Hepatocyte (in vitro differentiated cells): ENCODE measurements at regions not wholly inside any gene's neighbourhood (a gene's known extent, or its start where the extent isn't known, plus 50 kb on each side); places are given as distances from the start of the nearest gene placed in this dataset.

Experiments
- DNase-seq: peaks from one replicate; pipeline ENCODE4 v3.0.0-alpha.2; 2016; ENCODE audit warnings: low spot score
- H2AFZ ChIP-seq: fragments of 200-600 bp; sonication (generic); 2 replicates; pipeline ENCODE4 v1.6.0; 2016; ENCODE audit warnings: antibody characterized with exemption, mild to moderate bottlenecking
- H3K27ac ChIP-seq: fragments of 200-600 bp; sonication (generic); 2 replicates; pipeline ENCODE4 v1.5.1; 2016; ENCODE audit warnings: mild to moderate bottlenecking
- H3K27me3 ChIP-seq: fragments of 200-600 bp; sonication (generic); 2 replicates; pipeline ENCODE4 v1.6.1; 2016
- H3K36me3 ChIP-seq: fragments of 200-600 bp; sonication (generic); replicated peaks from 2 replicates; pipeline ENCODE4 v1.5.1; 2016; ENCODE audit warnings: low read depth; ENCODE audit not compliant: insufficient read depth
- H3K4me1 ChIP-seq: fragments of 200-600 bp; sonication (generic); 2 replicates; pipeline ENCODE4 v1.5.1; 2016; ENCODE audit warnings: mild to moderate bottlenecking, moderate library complexity; ENCODE audit not compliant: insufficient read depth
- H3K4me2 ChIP-seq: fragments of 200-600 bp; sonication (generic); 2 replicates; pipeline ENCODE4 v1.6.0; 2016
- H3K4me3 ChIP-seq: fragments of 200-600 bp; sonication (generic); 2 replicates; pipeline ENCODE4 v1.5.1; 2016; ENCODE audit warnings: mild to moderate bottlenecking
- H3K79me2 ChIP-seq: fragments of 200-600 bp; sonication (generic); 2 replicates; pipeline ENCODE4 v1.6.0; 2017; ENCODE audit warnings: mild to moderate bottlenecking
- H3K9me2 ChIP-seq: fragments of 200-600 bp; sonication (generic); replicated peaks from 2 replicates; pipeline ENCODE4 v1.6.0; 2017; ENCODE audit warnings: mild to moderate bottlenecking; ENCODE audit not compliant: insufficient read depth
- H3K9me3 ChIP-seq: fragments of 200-600 bp; sonication (generic); 2 replicates; pipeline ENCODE4 v1.5.1; 2016; ENCODE audit warnings: low read depth, mild to moderate bottlenecking
- H4K20me1 ChIP-seq: fragments of 200-600 bp; sonication (generic); 2 replicates; pipeline ENCODE4 v1.6.0; 2016; ENCODE audit warnings: mild to moderate bottlenecking; ENCODE audit not compliant: insufficient read depth, poor library complexity, severe bottlenecking
- CTCF ChIP-seq: fragments of 200-600 bp; sonication (generic); IDR thresholded peaks from 2 replicates; pipeline ENCODE4 v1.5.1; 2016; ENCODE audit warnings: antibody characterized with exemption, mild to moderate bottlenecking; ENCODE audit not compliant: poor library complexity
- EZH2 ChIP-seq: fragments of 200-600 bp; sonication (generic); IDR thresholded peaks from 2 replicates; pipeline ENCODE4 v1.6.1; 2016; ENCODE audit warnings: antibody characterized with exemption, mild to moderate bottlenecking, borderline replicate concordance
- EZH2phosphoT487 ChIP-seq: fragments of 200-600 bp; sonication (generic); IDR thresholded peaks from one replicate; pipeline ENCODE4 v1.6.1; 2018; ENCODE audit warnings: antibody characterized with exemption, mild to moderate bottlenecking, low read depth, moderate library complexity; ENCODE audit not compliant: unreplicated experiment, severe bottlenecking
- WGBS: methylation state at CpG from one replicate; pipeline ENCODE4 v1.1.6; 2016; ENCODE audit warnings: low lambda C conversion rate; ENCODE audit errors: missing lambda C conversion rate; 5-methylcytosine and 5-hydroxymethylcytosine counted together

- H4K20me1 ChIP-seq = no peaks in the 10 kb centered on the region
- no peaks in the 10 kb centered on the region for H3K36me3 ChIP-seq
- 78% methylated on average over 4 of the region's 4 CpGs for WGBS
- H3K27me3 ChIP-seq = no peaks in the 10 kb centered on the region
- peaks cover 3% of the 10 kb centered on the region for H3K4me1 ChIP-seq
- TF ChIP-seq EZH2 = no peak
- no peak for TF ChIP-seq CTCF
- no peak for TF ChIP-seq EZH2phosphoT487
- H3K4me2 ChIP-seq = no peak overlapping the region
- DNase-seq = no peak
- no peak overlapping the region for H3K4me3 ChIP-seq
- no peaks in the 10 kb centered on the region for H3K79me2 ChIP-seq
- no peak overlapping the region for H2AFZ ChIP-seq
- H3K27ac ChIP-seq = no peak overlapping the region
- no peaks in the 10 kb centered on the region for H3K9me2 ChIP-seq
- H3K9me3 ChIP-seq = no peaks in the 10 kb centered on the region
Measured at GRCh38 chr11:134543241-134543640, 131.2 kb upstream of the B3GAT1 start.

- peaks cover 3% of the 10 kb centered on the region for H3K4me1 ChIP-seq
- TF ChIP-seq EZH2phosphoT487 (no peak), EZH2 (no peak), CTCF (no peak)
- no peak overlapping the region for H3K27ac ChIP-seq
- no peaks in the 10 kb centered on the region for H3K27me3 ChIP-seq
- no peaks in the 10 kb centered on the region for H3K79me2 ChIP-seq
- no peaks in the 10 kb centered on the region for H4K20me1 ChIP-seq
- DNase-seq = peak; percentile 63
- 74% methylated on average over 10 of the region's 10 CpGs for WGBS
- H3K4me3 ChIP-seq = no peak overlapping the region
- no peak overlapping the region for H2AFZ ChIP-seq
- H3K9me2 ChIP-seq = no peaks in the 10 kb centered on the region
- H3K36me3 ChIP-seq = no peaks in the 10 kb centered on the region
- no peaks in the 10 kb centered on the region for H3K9me3 ChIP-seq
- no peak overlapping the region for H3K4me2 ChIP-seq
Measured at GRCh38 chr11:134542401-134543165, 130.5 kb upstream of the B3GAT1 start.

GRCh38 chr11:134541951-134542350 lies 129.9 kb upstream of the B3GAT1 start:
- no peak overlapping the region for H3K4me2 ChIP-seq
- no peaks in the 10 kb centered on the region for H3K36me3 ChIP-seq
- H3K4me1 ChIP-seq = peaks cover 3% of the 10 kb centered on the region
- no peaks in the 10 kb centered on the region for H4K20me1 ChIP-seq
- H3K9me2 ChIP-seq = no peaks in the 10 kb centered on the region
- TF ChIP-seq CTCF (no peak), EZH2phosphoT487 (no peak), EZH2 (no peak)
- H3K4me3 ChIP-seq = no peak overlapping the region
- no peak for DNase-seq
- no peak overlapping the region for H3K27ac ChIP-seq
- no peaks in the 10 kb centered on the region for H3K27me3 ChIP-seq
- WGBS = 100% methylated on average over 4 of the region's 4 CpGs
- H2AFZ ChIP-seq = no peak overlapping the region
- H3K79me2 ChIP-seq = no peaks in the 10 kb centered on the region
- H3K9me3 ChIP-seq = no peaks in the 10 kb centered on the region
